Progenitor cell of endocrine pancreas (in vitro differentiated cells): ENCODE measurements at regions not wholly inside any gene's neighbourhood (a gene's known extent, or its start where the extent isn't known, plus 50 kb on each side); places are given as distances from the start of the nearest gene placed in this dataset.

Experiments used
- DNase-seq: peaks from one replicate; pipeline ENCODE4 v3.0.0; 2021; ENCODE audit warnings: low spot score; ENCODE audit not compliant: unreplicated experiment
- H3K27ac Mint-ChIP-seq: 2 replicates; pipeline ENCODE4 v1.8.0; 2021; ENCODE audit warnings: mild to moderate bottlenecking, moderate library complexity, mixed read lengths
- H3K27me3 Mint-ChIP-seq: 2 replicates; pipeline ENCODE4 v1.8.0; 2021; ENCODE audit warnings: mixed read lengths
- H3K36me3 Mint-ChIP-seq: 2 replicates; pipeline ENCODE4 v1.8.0; 2022; ENCODE audit warnings: mixed read lengths; ENCODE audit not compliant: insufficient read depth
- H3K4me1 Mint-ChIP-seq: 2 replicates; pipeline ENCODE4 v1.8.0; 2021; ENCODE audit warnings: low read depth, mixed read lengths
- H3K4me3 Mint-ChIP-seq: 2 replicates; pipeline ENCODE4 v1.8.0; 2021; ENCODE audit warnings: low read depth, mild to moderate bottlenecking, moderate library complexity, mixed read lengths
- H3K9me3 Mint-ChIP-seq: 2 replicates; pipeline ENCODE4 v1.8.0; 2021; ENCODE audit warnings: low read depth, mixed read lengths
- TF ChIP-seq, protein P1 (sequence below): fragments of 200-600 bp; sonication (generic); IDR thresholded peaks from one replicate; pipeline ENCODE4 v1.5.0; 2021; ENCODE audit warnings: antibody characterized with exemption, mild to moderate bottlenecking; ENCODE audit not compliant: unreplicated experiment

DNA sequence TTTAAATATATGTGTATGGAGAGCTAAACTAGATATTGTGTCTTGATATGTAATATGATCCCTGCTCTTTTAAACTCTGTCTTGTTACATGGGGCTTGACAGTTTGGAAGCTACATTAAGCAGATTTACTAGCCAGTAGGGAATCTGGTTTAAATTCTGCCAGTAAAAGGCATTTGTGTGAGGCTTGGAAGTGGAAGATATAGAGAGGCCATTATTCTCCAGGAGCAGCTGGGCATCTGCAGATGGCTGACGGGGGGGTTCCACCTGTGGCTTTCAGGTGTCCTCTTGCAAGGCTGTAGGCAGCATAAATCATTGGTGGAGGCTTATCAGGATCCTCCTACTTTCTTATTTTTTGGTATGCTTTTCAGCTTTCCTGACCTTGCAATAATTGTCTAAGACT is 179.1 kb upstream of the FBXL7 start:
- no peaks in the 10 kb centered on the region for H3K4me1 Mint-ChIP-seq
- no peak overlapping the region for H3K27ac Mint-ChIP-seq
- no peaks in the 10 kb centered on the region for H3K27me3 Mint-ChIP-seq
- TF ChIP-seq, protein P1, sequence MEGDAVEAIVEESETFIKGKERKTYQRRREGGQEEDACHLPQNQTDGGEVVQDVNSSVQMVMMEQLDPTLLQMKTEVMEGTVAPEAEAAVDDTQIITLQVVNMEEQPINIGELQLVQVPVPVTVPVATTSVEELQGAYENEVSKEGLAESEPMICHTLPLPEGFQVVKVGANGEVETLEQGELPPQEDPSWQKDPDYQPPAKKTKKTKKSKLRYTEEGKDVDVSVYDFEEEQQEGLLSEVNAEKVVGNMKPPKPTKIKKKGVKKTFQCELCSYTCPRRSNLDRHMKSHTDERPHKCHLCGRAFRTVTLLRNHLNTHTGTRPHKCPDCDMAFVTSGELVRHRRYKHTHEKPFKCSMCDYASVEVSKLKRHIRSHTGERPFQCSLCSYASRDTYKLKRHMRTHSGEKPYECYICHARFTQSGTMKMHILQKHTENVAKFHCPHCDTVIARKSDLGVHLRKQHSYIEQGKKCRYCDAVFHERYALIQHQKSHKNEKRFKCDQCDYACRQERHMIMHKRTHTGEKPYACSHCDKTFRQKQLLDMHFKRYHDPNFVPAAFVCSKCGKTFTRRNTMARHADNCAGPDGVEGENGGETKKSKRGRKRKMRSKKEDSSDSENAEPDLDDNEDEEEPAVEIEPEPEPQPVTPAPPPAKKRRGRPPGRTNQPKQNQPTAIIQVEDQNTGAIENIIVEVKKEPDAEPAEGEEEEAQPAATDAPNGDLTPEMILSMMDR, result no peak
- no peaks in the 10 kb centered on the region for H3K36me3 Mint-ChIP-seq
- H3K9me3 Mint-ChIP-seq, result peaks cover 7% of the 10 kb centered on the region
- H3K4me3 Mint-ChIP-seq, result no peak overlapping the region
- no peak for DNase-seq

DNA sequence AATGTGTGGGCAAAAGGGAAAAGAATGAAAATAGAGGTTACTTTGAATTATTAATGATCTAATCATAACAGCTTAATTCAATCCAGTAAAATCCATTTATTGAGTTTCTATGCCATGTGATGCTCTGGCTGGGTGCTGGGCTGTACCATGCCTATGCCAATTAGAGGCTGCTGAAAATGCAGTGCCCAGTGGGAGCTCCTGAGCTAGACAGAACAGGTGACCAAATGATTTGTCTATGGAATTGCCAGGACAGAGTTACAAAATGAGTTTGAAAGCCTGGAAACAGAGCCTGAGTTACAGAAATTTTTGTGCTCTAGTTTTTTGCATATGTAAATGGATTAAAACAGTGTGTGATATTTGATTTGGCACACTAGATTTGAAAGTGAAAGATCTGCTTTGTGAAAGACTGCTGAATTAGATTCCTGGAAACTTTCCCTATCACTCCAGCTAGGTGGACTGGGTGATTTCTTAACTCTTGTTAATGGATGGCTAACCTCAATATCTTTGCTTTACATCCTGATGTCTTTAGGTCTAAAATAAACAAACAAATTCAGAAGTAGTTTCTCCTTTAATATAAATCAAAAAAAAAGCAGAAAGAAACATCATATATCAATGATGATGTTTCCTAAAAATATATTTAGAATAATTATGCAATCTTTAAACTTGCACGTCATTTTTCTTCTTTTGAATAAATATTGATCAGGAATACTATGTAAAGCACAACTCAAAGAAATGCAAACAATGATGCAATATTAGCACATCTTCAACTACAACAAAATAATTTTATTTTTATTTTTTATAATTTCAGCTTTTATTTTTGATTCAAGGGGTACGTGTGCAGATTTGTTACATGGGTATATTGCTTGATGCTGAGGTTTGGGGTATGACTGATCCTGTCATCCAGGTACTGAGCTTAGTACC is 194.8 kb upstream of the FBXL7 start:
- Mint-ChIP-seq H3K27me3 (no peaks in the 10 kb centered on the region), H3K36me3 (no peaks in the 10 kb centered on the region), H3K27ac (peak overlapping the region; percentile 56), H3K4me1 (peaks cover 11% of the 10 kb centered on the region), H3K9me3 (peaks cover 12% of the 10 kb centered on the region), H3K4me3 (no peak overlapping the region)
- DNase-seq, result no peak
- TF ChIP-seq, protein P1, result no peak

DNA sequence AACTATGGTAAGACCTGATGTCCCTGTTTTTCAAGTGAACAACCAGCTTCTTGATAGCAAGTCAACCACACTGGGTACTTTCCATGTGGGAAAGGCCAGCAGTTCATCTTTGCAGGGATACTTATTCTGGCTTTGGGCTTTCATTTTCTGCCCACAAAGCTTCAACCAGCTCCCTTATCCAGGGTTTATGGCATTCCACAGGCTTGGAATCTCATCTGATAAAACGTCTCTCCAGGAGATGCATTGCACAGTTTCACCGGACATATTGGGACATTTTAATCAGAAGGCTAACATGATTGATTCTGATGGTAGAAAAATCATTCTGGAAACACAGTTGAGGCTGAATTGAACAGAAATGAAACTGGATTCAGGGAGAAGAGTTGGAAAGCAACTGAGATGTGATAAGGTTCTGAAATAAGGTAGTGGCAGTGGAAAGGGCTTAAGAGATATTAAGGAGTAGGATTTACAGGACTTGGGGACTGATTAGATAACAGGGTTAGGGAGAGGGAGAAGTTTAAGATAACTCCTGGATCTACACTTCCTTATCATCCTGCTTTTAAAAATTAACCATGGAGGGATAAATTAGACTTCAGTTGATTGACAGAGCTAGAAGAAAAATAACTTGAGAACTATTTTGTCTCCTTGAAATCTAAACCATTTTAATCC is 195.8 kb upstream of the FBXL7 start:
- TF ChIP-seq, protein P1, result no peak
- peaks cover 12% of the 10 kb centered on the region for H3K9me3 Mint-ChIP-seq
- H3K4me3 Mint-ChIP-seq, result no peak overlapping the region
- no peaks in the 10 kb centered on the region for H3K36me3 Mint-ChIP-seq
- DNase-seq, result no peak
- peaks cover 11% of the 10 kb centered on the region for H3K4me1 Mint-ChIP-seq
- no peak overlapping the region for H3K27ac Mint-ChIP-seq
- no peaks in the 10 kb centered on the region for H3K27me3 Mint-ChIP-seq

DNA sequence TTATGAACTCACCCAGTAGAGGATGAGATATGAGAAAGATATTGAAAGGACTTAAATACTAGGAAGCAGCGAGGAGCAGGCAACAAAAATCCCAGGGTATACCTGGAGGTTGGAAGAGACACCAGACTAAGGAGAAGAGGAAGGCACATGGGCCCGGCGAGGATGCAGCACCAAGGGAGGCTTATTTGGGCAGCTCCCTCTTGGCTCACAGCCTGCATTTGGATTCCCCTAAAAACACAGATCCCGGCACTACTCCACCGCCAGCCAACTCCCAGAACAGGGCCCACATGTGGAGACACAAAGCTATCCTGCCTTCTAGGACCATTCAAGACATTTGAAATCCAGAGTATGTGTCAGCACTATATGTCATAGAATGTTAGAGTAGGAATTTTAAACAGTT is 199.8 kb upstream of the FBXL7 start:
- peaks cover 9% of the 10 kb centered on the region for H3K4me1 Mint-ChIP-seq

DNA sequence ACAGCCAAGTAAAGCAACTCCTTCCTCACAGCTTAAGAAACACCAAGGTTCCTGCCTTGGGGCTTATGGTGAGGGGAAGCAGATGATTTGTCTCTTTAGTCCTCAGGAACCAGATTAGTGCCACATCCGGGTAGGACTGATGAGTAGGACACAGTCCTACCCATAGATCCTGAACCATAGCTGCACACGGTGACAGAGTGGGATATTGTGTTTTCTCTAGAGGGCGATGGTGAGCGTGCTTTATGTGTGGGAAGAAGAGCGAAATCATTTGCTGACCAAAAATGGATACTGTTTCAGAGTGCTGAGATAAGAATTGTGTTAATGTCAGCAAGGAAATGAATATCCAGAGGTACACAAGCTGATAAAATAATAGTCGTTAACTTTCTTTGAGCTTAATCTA is 209.0 kb upstream of the FBXL7 start:
- no peak for DNase-seq
- Mint-ChIP-seq H3K36me3 (peaks cover 3% of the 10 kb centered on the region), H3K4me3 (no peak overlapping the region), H3K27me3 (no peaks in the 10 kb centered on the region), H3K27ac (no peak overlapping the region), H3K9me3 (peaks cover 16% of the 10 kb centered on the region), H3K4me1 (no peaks in the 10 kb centered on the region)
- TF ChIP-seq, protein P1, result no peak

More for the DNA sequence above, 199.8 kb upstream of the FBXL7 start:
- H3K27ac Mint-ChIP-seq, result no peak overlapping the region
- H3K27me3 Mint-ChIP-seq, result no peaks in the 10 kb centered on the region
- no peaks in the 10 kb centered on the region for H3K36me3 Mint-ChIP-seq
- DNase-seq, result no peak
- no peaks in the 10 kb centered on the region for H3K9me3 Mint-ChIP-seq
- H3K4me3 Mint-ChIP-seq, result no peak overlapping the region
- TF ChIP-seq, protein P1, result no peak
